H1 (cell line): ENCODE measurements at regions not wholly inside any gene's neighbourhood (a gene's known extent, or its start where the extent isn't known, plus 50 kb on each side); places are given as distances from the start of the nearest gene placed in this dataset.

Experiments
- CTCF ChIA-PET: fragments of 300-600 bp; sonication (Branson Sonifier 250); formaldehyde crosslinking; loops from one replicate; lab custom pipeline; 2021; ENCODE audit not compliant: partially characterized antibody; lab: Charles Lee
- POLR2A ChIA-PET: fragments of 300-600 bp; sonication (Branson Sonifier 250); formaldehyde crosslinking; loops from one replicate; lab custom pipeline; 2021; ENCODE audit warnings: inconsistent platforms; ENCODE audit not compliant: partially characterized antibody; lab: Charles Lee
- DNase-seq, 2 experiments: peaks; one replicate each; pipeline versions ENCODE4 v3.0.0 to v3.0.0-alpha.2; 2010 to 2022; ENCODE audit warnings: low spot score in 2 of 2, low read depth in 1 of 2, mixed read lengths in 1 of 2
- FAIRE-seq: peaks from 2 replicates; lab custom pipeline; 2011; peaks lifted over from hg19 to GRCh38; lab: Jason Lieb, UNC
- H2AFZ ChIP-seq: 2 replicates; pipeline ENCODE4 v1.8.1; 2012; ENCODE audit warnings: low read length, inconsistent platforms
- H2AK5ac ChIP-seq: 2 replicates; pipeline ENCODE4 v1.6.1; 2013; ENCODE audit warnings: low read depth, low read length
- H2BK120ac ChIP-seq: replicated peaks from 2 replicates; pipeline ENCODE3; 2013; ENCODE audit warnings: low read depth, low read length, inconsistent platforms
- H2BK12ac ChIP-seq: 2 replicates; pipeline ENCODE4 v1.6.1; 2013; ENCODE audit warnings: low read depth, low read length
- H2BK15ac ChIP-seq: 2 replicates; pipeline ENCODE4 v1.6.1; 2013; ENCODE audit warnings: low read length
- H2BK20ac ChIP-seq: 2 replicates; pipeline ENCODE4 v1.6.1; 2013; ENCODE audit warnings: low read length
- H2BK5ac ChIP-seq: 2 replicates; pipeline ENCODE4 v1.6.1; 2013; ENCODE audit warnings: low read depth, low read length
- H3K14ac ChIP-seq: 2 replicates; pipeline ENCODE4 v1.6.1; 2013; ENCODE audit warnings: inconsistent platforms; ENCODE audit not compliant: insufficient read length
- H3K18ac ChIP-seq: 2 replicates; pipeline ENCODE4 v1.6.1; 2013; ENCODE audit warnings: low read length; ENCODE audit errors: extremely low read depth
- H3K23ac ChIP-seq: 2 replicates; pipeline ENCODE4 v1.6.1; 2013; ENCODE audit warnings: inconsistent platforms; ENCODE audit not compliant: insufficient read length
- H3K23me2 ChIP-seq: 2 replicates; pipeline ENCODE4 v1.6.1; 2013; ENCODE audit warnings: low read depth, low read length
- H3K27ac ChIP-seq: 2 replicates; pipeline ENCODE4 v1.6.1; 2011; ENCODE audit warnings: low read depth, low read length, inconsistent platforms
- H3K27me3 ChIP-seq, 4 experiments: replicated peaks in 1 of 4; 1 replicate in 1 of 4; 2 replicates in 3 of 4; pipeline versions ENCODE4 v1.6.1 to v1.8.1; 2011 to 2013; ENCODE audit warnings: low read length in 3 of 4, mild to moderate bottlenecking in 3 of 4, inconsistent platforms in 2 of 4, mixed read lengths in 2 of 4, moderate library complexity in 1 of 4; ENCODE audit not compliant: control insufficient read depth in 3 of 4, insufficient read depth in 3 of 4; ENCODE audit errors: extremely low read depth in 1 of 4
- H3K36me3 ChIP-seq, 4 experiments: 2 replicates each; pipeline versions ENCODE4 v1.6.1 to v1.8.1; 2011 to 2013; ENCODE audit warnings: mild to moderate bottlenecking in 4 of 4, low read length in 3 of 4, moderate library complexity in 2 of 4, control low read depth in 1 of 4, inconsistent platforms in 1 of 4; ENCODE audit not compliant: insufficient read depth in 4 of 4, control insufficient read depth in 2 of 4
- H3K4ac ChIP-seq: replicated peaks from 2 replicates; pipeline ENCODE3; 2013; ENCODE audit warnings: low read length, low read depth, mixed read lengths, inconsistent platforms; ENCODE audit not compliant: insufficient read length
- H3K4me1 ChIP-seq, 4 experiments: replicated peaks in 1 of 4; 1 replicate in 1 of 4; 2 replicates in 3 of 4; pipeline versions ENCODE4 v1.6.1 to v1.8.1; 2011 to 2013; ENCODE audit warnings: low read length in 3 of 4, inconsistent platforms in 2 of 4, mixed read lengths in 1 of 4; ENCODE audit not compliant: insufficient read depth in 4 of 4, control insufficient read depth in 3 of 4
- H3K4me2 ChIP-seq, 2 experiments: 2 replicates each; pipeline versions ENCODE4 v1.6.1 to v1.8.1; 2011 to 2013; ENCODE audit warnings: low read depth in 2 of 2, low read length in 2 of 2, control low read depth in 1 of 2, inconsistent platforms in 1 of 2, mild to moderate bottlenecking in 1 of 2; ENCODE audit not compliant: insufficient read depth in 1 of 2
- H3K4me3 ChIP-seq, 4 experiments: fragments of 200-600, 300-600 bp in 1 of 4; sonication (generic), shearing (Covaris generic), sonication (Bioruptor Twin) in 1 of 4; 2 replicates each; pipeline versions ENCODE4 v1.5.1 to v1.8.1; 2011 to 2016; ENCODE audit warnings: low read length in 4 of 4, low read depth in 3 of 4, control low read depth in 2 of 4, inconsistent platforms in 2 of 4, mild to moderate bottlenecking in 2 of 4, mixed read lengths in 1 of 4, moderate library complexity in 1 of 4; ENCODE audit not compliant: insufficient read depth in 2 of 4; ENCODE audit errors: extremely low read depth in 1 of 4
- H3K56ac ChIP-seq: replicated peaks from 2 replicates; pipeline ENCODE3; 2013; ENCODE audit warnings: low read depth, mild to moderate bottlenecking, mixed read lengths, low read length, inconsistent platforms; ENCODE audit not compliant: insufficient read length
- H3K79me1 ChIP-seq: 2 replicates; pipeline ENCODE4 v1.6.1; 2013; ENCODE audit warnings: low read depth, low read length, control low read depth
- H3K79me2 ChIP-seq, 2 experiments: 2 replicates each; pipeline versions ENCODE4 v1.6.1 to v1.8.1; 2012 to 2013; ENCODE audit warnings: low read length in 2 of 2, mild to moderate bottlenecking in 2 of 2, inconsistent platforms in 1 of 2; ENCODE audit not compliant: insufficient read depth in 2 of 2, control insufficient read depth in 1 of 2
- H3K9ac ChIP-seq, 4 experiments: replicated peaks in 1 of 4; 1 replicate in 1 of 4; 2 replicates in 3 of 4; pipeline versions ENCODE4 v1.6.1 to v1.8.1; 2011 to 2013; ENCODE audit warnings: low read depth in 3 of 4, low read length in 3 of 4, control low read depth in 2 of 4, mild to moderate bottlenecking in 2 of 4, moderate library complexity in 2 of 4, inconsistent platforms in 1 of 4; ENCODE audit errors: extremely low read depth in 1 of 4
- H3K9me3 ChIP-seq, 2 experiments: 2 replicates each; pipeline versions ENCODE4 v1.6.1 to v1.8.1; 2012 to 2013; ENCODE audit warnings: mild to moderate bottlenecking in 2 of 2, moderate library complexity in 2 of 2, control low read depth in 1 of 2, inconsistent platforms in 1 of 2, low read depth in 1 of 2, low read length in 1 of 2, mixed read lengths in 1 of 2; ENCODE audit not compliant: insufficient read depth in 2 of 2
- H4K20me1 ChIP-seq, 2 experiments: replicated peaks in 1 of 2; 2 replicates each; pipeline versions ENCODE3 to v1.8.1; 2011 to 2013; ENCODE audit warnings: inconsistent platforms in 2 of 2, low read length in 2 of 2, mild to moderate bottlenecking in 1 of 2; ENCODE audit not compliant: insufficient read depth in 2 of 2, control insufficient read depth in 1 of 2
- H4K5ac ChIP-seq: 2 replicates; pipeline ENCODE4 v1.6.1; 2013; ENCODE audit warnings: low read length, low read depth, mixed read lengths, inconsistent platforms; ENCODE audit not compliant: insufficient read length
- H4K8ac ChIP-seq: 2 replicates; pipeline ENCODE4 v1.8.0; 2013; ENCODE audit warnings: mild to moderate bottlenecking, moderate library complexity, low read length, inconsistent platforms; ENCODE audit not compliant: insufficient read depth; ENCODE audit errors: extremely low read depth
- H4K91ac ChIP-seq: replicated peaks from 2 replicates; pipeline ENCODE3; 2013; ENCODE audit warnings: low read length, mixed read lengths, inconsistent platforms; ENCODE audit not compliant: insufficient read length
- ASH2L ChIP-seq: fragments of 200-600, 300-600 bp; sonication (generic); IDR thresholded peaks from one replicate; pipeline ENCODE4 v1.7.1; 2017; ENCODE audit warnings: low read length
- RBBP5 ChIP-seq: IDR thresholded peaks from 2 replicates; pipeline ENCODE4 v1.7.1; 2012; ENCODE audit warnings: low read depth, mild to moderate bottlenecking, inconsistent platforms, low read length, moderate library complexity, borderline replicate concordance
- SIN3A ChIP-seq, 2 experiments: IDR thresholded peaks in 1 of 2; conservative IDR thresholded peaks in 1 of 2; 2 replicates each; pipeline ENCODE4 v1.6.1; 2011 to 2012; ENCODE audit warnings: low read length in 2 of 2, improper control_type of control experiment in 1 of 2, low read depth in 1 of 2, mild to moderate bottlenecking in 1 of 2

DNA sequence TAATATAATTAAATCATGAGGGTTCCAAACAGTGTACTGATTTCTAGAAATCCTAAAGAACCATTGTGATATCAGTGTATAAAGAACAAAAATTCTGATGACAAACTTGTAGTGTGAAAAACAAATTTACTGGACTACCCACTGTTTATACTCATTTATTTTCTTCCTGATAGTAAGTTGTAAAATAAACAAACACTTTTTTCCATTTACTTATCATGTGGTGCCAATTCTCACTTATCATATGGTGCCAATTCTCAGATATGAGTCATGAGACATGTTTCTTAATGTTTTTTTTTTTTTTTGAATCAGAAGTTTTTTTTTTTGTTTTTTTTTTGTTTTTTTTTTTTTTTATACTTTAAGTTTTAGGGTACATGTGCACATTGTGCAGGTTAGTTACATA lies 137.7 kb downstream of the LEPR start:
- no peaks in the 10 kb centered on the region for H3K27me3 ChIP-seq
- no peaks in the 10 kb centered on the region for H3K36me3 ChIP-seq
- H4K8ac ChIP-seq: no peak overlapping the region
- H3K4me3 ChIP-seq: no peak overlapping the region
- H2AFZ ChIP-seq: no peak overlapping the region
- H3K14ac ChIP-seq: no peak overlapping the region
- H4K91ac ChIP-seq: no peak overlapping the region
- no peak for DNase-seq
- no peak overlapping the region for H2BK5ac ChIP-seq
- H2AK5ac ChIP-seq: no peak overlapping the region
- H4K5ac ChIP-seq: no peak overlapping the region
- no peaks in the 10 kb centered on the region for H3K4me1 ChIP-seq
- no peak overlapping the region for H2BK20ac ChIP-seq
- ChIA-PET POLR2A (no interaction called here), CTCF (no interaction called here)
- H3K18ac ChIP-seq: no peak overlapping the region
- FAIRE-seq: no peak
- H2BK15ac ChIP-seq: no peak overlapping the region
- no peak overlapping the region for H3K9ac ChIP-seq
- no peaks in the 10 kb centered on the region for H3K79me1 ChIP-seq
- H3K23ac ChIP-seq: no peak overlapping the region
- no peak overlapping the region for H3K4me2 ChIP-seq
- H2BK120ac ChIP-seq: no peak overlapping the region
- no peak overlapping the region for H3K27ac ChIP-seq
- no peaks in the 10 kb centered on the region for H3K79me2 ChIP-seq
- no peaks in the 10 kb centered on the region for H4K20me1 ChIP-seq
- H3K56ac ChIP-seq: no peak overlapping the region
- no peaks in the 10 kb centered on the region for H3K23me2 ChIP-seq
- no peak overlapping the region for H3K4ac ChIP-seq
- H3K9me3 ChIP-seq: no peaks in the 10 kb centered on the region
- no peak overlapping the region for H2BK12ac ChIP-seq
- TF ChIP-seq ASH2L (no peak), RBBP5 (no peak), SIN3A (conservative IDR thresholded peaks at IDR 0.05 in 1 of 2, IDR thresholded peaks at IDR 0.05 in 1 of 2; ENCODE audit: low read depth in 1 of 2, low read length in 2 of 2) (no peak)
